ENCODE measurements at regions not wholly inside any gene's neighbourhood (a gene's known extent, or its start where the extent isn't known, plus 50 kb on each side); places are given as distances from the start of the nearest gene placed in this dataset.

GRCh38 chr7:153404124-153404523, 644.6 kb downstream of the ACTR3B start:
- TF ChIP-seq POLR2AphosphoS5 (IDR thresholded peaks at IDR 0.05) (no peak), POLR2A (IDR thresholded peaks at IDR 0.05) (no peak), CTCF (IDR thresholded peaks at IDR 0.05 in 8 of 11, conservative IDR thresholded peaks at IDR 0.05 in 3 of 11) (no peak)

All from spleen (tissue), 7 donors.